Vagina (tissue), 2 donors: ENCODE measurements at regions not wholly inside any gene's neighbourhood (a gene's known extent, or its start where the extent isn't known, plus 50 kb on each side); places are given as distances from the start of the nearest gene placed in this dataset.

Experiments
- DNase-seq, 2 donors: peaks; one replicate each; pipeline ENCODE4 v3.0.0-alpha.2; 2017; ENCODE audit errors: extremely low spot score in 2 of 2
- H3K27ac ChIP-seq: fragments of 200-600 bp; sonication (generic); one replicate; pipeline ENCODE4 v1.5.1; 2019
- H3K27me3 ChIP-seq: fragments of 200-600 bp; sonication (generic); one replicate; pipeline ENCODE4 v1.5.1; 2019
- H3K36me3 ChIP-seq, 2 donors: fragments of 200-600 bp; sonication (generic); one replicate each; pipeline ENCODE4 v1.5.1; 2017 to 2019
- H3K4me1 ChIP-seq: fragments of 200-600 bp; sonication (generic); one replicate; pipeline ENCODE4 v1.5.1; 2019
- H3K4me3 ChIP-seq, 2 donors: fragments of 200-600 bp; sonication (generic); 1 replicate in 1 of 2; 2 replicates in 1 of 2; pipeline ENCODE4 v1.5.1; 2016 to 2019
- H3K9me3 ChIP-seq: fragments of 200-600 bp; sonication (generic); one replicate; pipeline ENCODE4 v1.5.1; 2019
- CTCF ChIP-seq, 3 experiments: fragments of 450-650 bp in 2 of 3; fragments of 200-600 bp in 1 of 3; sonication (generic) in 1 of 3; IDR thresholded peaks; one replicate each; pipeline ENCODE4 v1.5.1; 2017 to 2019; ENCODE audit warnings: antibody characterized with exemption in 3 of 3, mild to moderate bottlenecking in 2 of 3, moderate library complexity in 2 of 3
- POLR2A ChIP-seq, 2 donors: fragments of 450-650 bp; IDR thresholded peaks; one replicate each; pipeline ENCODE4 v1.6.1; 2017; ENCODE audit warnings: antibody characterized with exemption in 2 of 2, mild to moderate bottlenecking in 2 of 2, moderate library complexity in 2 of 2
- POLR2AphosphoS5 ChIP-seq, 2 donors: sonication (generic); formaldehyde crosslinking; IDR thresholded peaks; one replicate each; pipeline ENCODE4 v1.9.0; 2017; ENCODE audit warnings: antibody characterized with exemption in 2 of 2, mild to moderate bottlenecking in 2 of 2, low read depth in 1 of 2; ENCODE audit not compliant: insufficient read depth in 1 of 2
- intact Hi-C: fragments of 100-400 bp; cut with DNase I; formaldehyde crosslinking; loops from one replicate; pipeline ENCODE4 v1.15.1; 2023

- no peak for TF ChIP-seq POLR2AphosphoS5 (IDR thresholded peaks at IDR 0.05; ENCODE audit: insufficient read depth in 1 of 2, low read depth in 1 of 2)
- no peak for TF ChIP-seq CTCF (IDR thresholded peaks at IDR 0.05)
- no peak for TF ChIP-seq POLR2A (IDR thresholded peaks at IDR 0.05)
- intact Hi-C loops = no loop called here
- no peak for DNase-seq
- no peak overlapping the region for H3K27ac ChIP-seq
- H3K4me1 ChIP-seq = peaks cover 15% of the 10 kb centered on the region
- no peaks in the 10 kb centered on the region for H3K27me3 ChIP-seq
- H3K36me3 ChIP-seq = no peaks in the 10 kb centered on the region
- H3K4me3 ChIP-seq = no peak overlapping the region
- H3K9me3 ChIP-seq = no peaks in the 10 kb centered on the region
Observed at GRCh38 chr7:95180-95862, 97.0 kb upstream of the FAM20C start.

GRCh38 chr7:95863-96260 is 96.5 kb upstream of the FAM20C start:
- H3K27me3 ChIP-seq = no peaks in the 10 kb centered on the region

GRCh38 chr7:96861-97260 is 95.5 kb upstream of the FAM20C start:
- intact Hi-C loops = no loop called here
- no peak for DNase-seq
- Histone ChIP-seq H3K4me3 (no peak overlapping the region), H3K9me3 (no peaks in the 10 kb centered on the region), H3K27me3 (no peaks in the 10 kb centered on the region), H3K27ac (no peak overlapping the region), H3K36me3 (no peaks in the 10 kb centered on the region), H3K4me1 (no peaks in the 10 kb centered on the region)
- TF ChIP-seq POLR2A (IDR thresholded peaks at IDR 0.05) (no peak), POLR2AphosphoS5 (IDR thresholded peaks at IDR 0.05; ENCODE audit: insufficient read depth in 1 of 2, low read depth in 1 of 2) (no peak), CTCF (IDR thresholded peaks at IDR 0.05) (no peak)

More at GRCh38 chr7:95863-96260, 96.5 kb upstream of the FAM20C start:
- no peak overlapping the region for H3K4me3 ChIP-seq
- H3K4me1 ChIP-seq = peaks cover 9% of the 10 kb centered on the region
- DNase-seq = no peak
- intact Hi-C loops = no loop called here
- H3K9me3 ChIP-seq = no peaks in the 10 kb centered on the region
- TF ChIP-seq POLR2AphosphoS5 (IDR thresholded peaks at IDR 0.05; ENCODE audit: insufficient read depth in 1 of 2, low read depth in 1 of 2) = no peak
- TF ChIP-seq POLR2A (IDR thresholded peaks at IDR 0.05) = no peak
- no peak for TF ChIP-seq CTCF (IDR thresholded peaks at IDR 0.05)
- H3K27ac ChIP-seq = no peak overlapping the region
- no peaks in the 10 kb centered on the region for H3K36me3 ChIP-seq

GRCh38 chr7:97310-97841 is 95.0 kb upstream of the FAM20C start:
- Histone ChIP-seq H3K4me3 (no peak overlapping the region), H3K9me3 (no peaks in the 10 kb centered on the region), H3K4me1 (no peaks in the 10 kb centered on the region), H3K36me3 (no peaks in the 10 kb centered on the region), H3K27me3 (no peaks in the 10 kb centered on the region), H3K27ac (no peak overlapping the region)
- TF ChIP-seq POLR2AphosphoS5 (IDR thresholded peaks at IDR 0.05; ENCODE audit: insufficient read depth in 1 of 2, low read depth in 1 of 2) = no peak
- intact Hi-C loops = no loop called here
- no peak for DNase-seq

GRCh38 chr7:101146-102046 is 91.0 kb upstream of the FAM20C start:
- intact Hi-C loops = no loop called here
- Histone ChIP-seq H3K9me3 (no peaks in the 10 kb centered on the region), H3K4me1 (no peaks in the 10 kb centered on the region), H3K27ac (no peak overlapping the region), H3K36me3 (no peaks in the 10 kb centered on the region), H3K27me3 (no peaks in the 10 kb centered on the region), H3K4me3 (no peak overlapping the region)
- TF ChIP-seq CTCF (IDR thresholded peaks at IDR 0.05) (no peak), POLR2A (IDR thresholded peaks at IDR 0.05) (no peak), POLR2AphosphoS5 (IDR thresholded peaks at IDR 0.05; ENCODE audit: insufficient read depth in 1 of 2, low read depth in 1 of 2) (no peak)
- DNase-seq = no peak
